ENCODE measurements at regions not wholly inside any gene's neighbourhood (a gene's known extent, or its start where the extent isn't known, plus 50 kb on each side); places are given as distances from the start of the nearest gene placed in this dataset.

- DNase-seq (ENCODE audit: low spot score) (no peak), ATAC-seq (no peak)
- Mint-ChIP-seq H3K9me3 (peaks cover 7% of the 10 kb centered on the region; the same call in 1 of the 2 replicates), H3K4me1 (peaks cover 4% of the 10 kb centered on the region; the same call in 1 of the 2 replicates), H3K36me3 (no peaks in the 10 kb centered on the region), H3K4me3 (no peak overlapping the region), H3K27ac (no peak overlapping the region), H3K27me3 (ENCODE audit: low read depth) (no peaks in the 10 kb centered on the region)
- ChIA-PET POLR2A (interaction anchor here (0.5 kb wide), 1 partner anchor 171 kb away, joined by 5 read pairs; no protein-coding TSS in a partner anchor), CTCF (no interaction called here)
- TF ChIP-seq, protein P1, sequence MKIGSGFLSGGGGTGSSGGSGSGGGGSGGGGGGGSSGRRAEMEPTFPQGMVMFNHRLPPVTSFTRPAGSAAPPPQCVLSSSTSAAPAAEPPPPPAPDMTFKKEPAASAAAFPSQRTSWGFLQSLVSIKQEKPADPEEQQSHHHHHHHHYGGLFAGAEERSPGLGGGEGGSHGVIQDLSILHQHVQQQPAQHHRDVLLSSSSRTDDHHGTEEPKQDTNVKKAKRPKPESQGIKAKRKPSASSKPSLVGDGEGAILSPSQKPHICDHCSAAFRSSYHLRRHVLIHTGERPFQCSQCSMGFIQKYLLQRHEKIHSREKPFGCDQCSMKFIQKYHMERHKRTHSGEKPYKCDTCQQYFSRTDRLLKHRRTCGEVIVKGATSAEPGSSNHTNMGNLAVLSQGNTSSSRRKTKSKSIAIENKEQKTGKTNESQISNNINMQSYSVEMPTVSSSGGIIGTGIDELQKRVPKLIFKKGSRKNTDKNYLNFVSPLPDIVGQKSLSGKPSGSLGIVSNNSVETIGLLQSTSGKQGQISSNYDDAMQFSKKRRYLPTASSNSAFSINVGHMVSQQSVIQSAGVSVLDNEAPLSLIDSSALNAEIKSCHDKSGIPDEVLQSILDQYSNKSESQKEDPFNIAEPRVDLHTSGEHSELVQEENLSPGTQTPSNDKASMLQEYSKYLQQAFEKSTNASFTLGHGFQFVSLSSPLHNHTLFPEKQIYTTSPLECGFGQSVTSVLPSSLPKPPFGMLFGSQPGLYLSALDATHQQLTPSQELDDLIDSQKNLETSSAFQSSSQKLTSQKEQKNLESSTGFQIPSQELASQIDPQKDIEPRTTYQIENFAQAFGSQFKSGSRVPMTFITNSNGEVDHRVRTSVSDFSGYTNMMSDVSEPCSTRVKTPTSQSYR (CRISPR knock-in tag; IDR thresholded peaks at IDR 0.05): no peak
- TF ChIP-seq CBFB (CRISPR knock-in tag; IDR thresholded peaks at IDR 0.05; ENCODE audit: low read depth): no peak
- no peak for TF ChIP-seq OVOL2 (CRISPR knock-in tag; IDR thresholded peaks at IDR 0.05; ENCODE audit: borderline replicate concordance)
- TF ChIP-seq PRRX2 (CRISPR knock-in tag; IDR thresholded peaks at IDR 0.05): no peak
- TF ChIP-seq NFATC4 (CRISPR knock-in tag; IDR thresholded peaks at IDR 0.05): no peak
- no peak for TF ChIP-seq RELA (CRISPR knock-in tag; IDR thresholded peaks at IDR 0.05; ENCODE audit: borderline replicate concordance)
- TF ChIP-seq GABPB1 (CRISPR knock-in tag; IDR thresholded peaks at IDR 0.05): no peak
- TF ChIP-seq TEAD4 (CRISPR knock-in tag; IDR thresholded peaks at IDR 0.05): no peak
- TF ChIP-seq E2F5 (CRISPR knock-in tag; IDR thresholded peaks at IDR 0.05): no peak
- TF ChIP-seq TP53 (CRISPR knock-in tag; IDR thresholded peaks at IDR 0.05): no peak
- no peak for TF ChIP-seq FOXP4 (CRISPR knock-in tag; IDR thresholded peaks at IDR 0.05)
- TF ChIP-seq KAT7 (CRISPR knock-in tag; IDR thresholded peaks at IDR 0.05; ENCODE audit: borderline replicate concordance): no peak
- no peak for TF ChIP-seq ZNF232 (CRISPR knock-in tag; IDR thresholded peaks at IDR 0.05)
- TF ChIP-seq STAT6 (CRISPR knock-in tag; conservative IDR thresholded peaks at IDR 0.05; ENCODE audit: low read depth): no peak
- no peak for TF ChIP-seq SMAD3 (CRISPR knock-in tag; IDR thresholded peaks at IDR 0.05; ENCODE audit: borderline replicate concordance)
- TF ChIP-seq ZNF219 (CRISPR knock-in tag; IDR thresholded peaks at IDR 0.05; ENCODE audit: borderline replicate concordance): no peak
- no peak for TF ChIP-seq MXD4 (CRISPR knock-in tag; IDR thresholded peaks at IDR 0.05; ENCODE audit: borderline replicate concordance)
- TF ChIP-seq JAZF1 (CRISPR knock-in tag; IDR thresholded peaks at IDR 0.05): no peak
- TF ChIP-seq, protein P2, sequence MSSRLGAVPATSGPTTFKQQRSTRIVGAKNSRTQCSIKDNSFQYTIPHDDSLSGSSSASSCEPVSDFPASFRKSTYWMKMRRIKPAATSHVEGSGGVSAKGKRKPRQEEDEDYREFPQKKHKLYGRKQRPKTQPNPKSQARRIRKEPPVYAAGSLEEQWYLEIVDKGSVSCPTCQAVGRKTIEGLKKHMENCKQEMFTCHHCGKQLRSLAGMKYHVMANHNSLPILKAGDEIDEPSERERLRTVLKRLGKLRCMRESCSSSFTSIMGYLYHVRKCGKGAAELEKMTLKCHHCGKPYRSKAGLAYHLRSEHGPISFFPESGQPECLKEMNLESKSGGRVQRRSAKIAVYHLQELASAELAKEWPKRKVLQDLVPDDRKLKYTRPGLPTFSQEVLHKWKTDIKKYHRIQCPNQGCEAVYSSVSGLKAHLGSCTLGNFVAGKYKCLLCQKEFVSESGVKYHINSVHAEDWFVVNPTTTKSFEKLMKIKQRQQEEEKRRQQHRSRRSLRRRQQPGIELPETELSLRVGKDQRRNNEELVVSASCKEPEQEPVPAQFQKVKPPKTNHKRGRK (CRISPR knock-in tag; IDR thresholded peaks at IDR 0.05; ENCODE audit: borderline replicate concordance): no peak
These were observed 120.1 kb downstream of the BACH1 start for GRCh38 chr21:29418813-29419212.

Data from WTC11 (cell line).